MM.1S (cell line): ENCODE measurements at regions not wholly inside any gene's neighbourhood (a gene's known extent, or its start where the extent isn't known, plus 50 kb on each side); places are given as distances from the start of the nearest gene placed in this dataset.

Experiments
- DNase-seq: peaks from one replicate; pipeline ENCODE4 v3.0.0-alpha.2; 2015
- H2AFZ ChIP-seq: fragments of 300-600 bp; sonication (generic); 2 replicates; pipeline ENCODE4 v1.6.0; 2016; ENCODE audit warnings: antibody characterized with exemption, low read length
- H3F3A ChIP-seq: fragments of 300-600 bp; sonication (generic); 2 replicates; pipeline ENCODE4 v1.6.1; 2016; ENCODE audit warnings: mild to moderate bottlenecking, antibody characterized with exemption, low read length, moderate library complexity, mixed read lengths; ENCODE audit not compliant: insufficient read depth
- H3K27ac ChIP-seq: fragments of 300-600 bp; sonication (generic); 2 replicates; pipeline ENCODE4 v1.5.1; 2016; ENCODE audit warnings: mild to moderate bottlenecking, low read length
- H3K27me3 ChIP-seq: fragments of 300-600 bp; sonication (generic); replicated peaks from 2 replicates; pipeline ENCODE4 v1.6.0; 2016; ENCODE audit warnings: low read length; ENCODE audit not compliant: insufficient read depth
- H3K36me3 ChIP-seq: fragments of 300-600 bp; sonication (generic); replicated peaks from 2 replicates; pipeline ENCODE4 v1.6.1; 2016; ENCODE audit warnings: mild to moderate bottlenecking, low read length, mixed read lengths; ENCODE audit not compliant: insufficient read depth
- H3K4me1 ChIP-seq: fragments of 300-600 bp; sonication (generic); 2 replicates; pipeline ENCODE4 v1.6.1; 2016; ENCODE audit warnings: low read length, mixed read lengths
- H3K4me2 ChIP-seq: fragments of 300-600 bp; sonication (generic); 2 replicates; pipeline ENCODE4 v1.6.0; 2016; ENCODE audit warnings: low read depth, low read length
- H3K4me3 ChIP-seq: fragments of 300-600 bp; sonication (generic); 2 replicates; pipeline ENCODE4 v1.5.1; 2016; ENCODE audit warnings: low read length, mixed read lengths
- H3K79me2 ChIP-seq: fragments of 300-600 bp; sonication (generic); 2 replicates; pipeline ENCODE4 v1.6.1; 2016; ENCODE audit warnings: mixed run types, low read length, mixed read lengths
- H3K9ac ChIP-seq: fragments of 300-600 bp; sonication (generic); 2 replicates; pipeline ENCODE4 v1.6.1; 2016; ENCODE audit warnings: low read length, mixed read lengths
- H3K9me2 ChIP-seq: fragments of 300-600 bp; sonication (generic); replicated peaks from 2 replicates; pipeline ENCODE4 v1.6.1; 2016; ENCODE audit warnings: mild to moderate bottlenecking, low read length, mixed read lengths; ENCODE audit not compliant: insufficient read depth
- H3K9me3 ChIP-seq: fragments of 300-600 bp; sonication (generic); replicated peaks from 2 replicates; pipeline ENCODE4 v1.6.1; 2016; ENCODE audit warnings: mild to moderate bottlenecking, low read length, mixed read lengths; ENCODE audit not compliant: insufficient read depth
- H4K20me1 ChIP-seq: fragments of 300-600 bp; sonication (generic); 2 replicates; pipeline ENCODE4 v1.6.1; 2016; ENCODE audit warnings: mild to moderate bottlenecking, low read length, moderate library complexity, mixed read lengths; ENCODE audit not compliant: insufficient read depth
- EZH2 ChIP-seq: fragments of 300-600 bp; sonication (generic); optimal IDR thresholded peaks from 2 replicates; pipeline ENCODE3; 2017; ENCODE audit warnings: low read depth, mild to moderate bottlenecking, antibody characterized with exemption, low read length, mixed read lengths
- EZH2phosphoT487 ChIP-seq: fragments of 300-600 bp; sonication (generic); IDR thresholded peaks from 2 replicates; pipeline ENCODE4 v1.6.1; 2018; ENCODE audit warnings: antibody characterized with exemption, low read length
- TF ChIP-seq, protein P1 (sequence below): fragments of 300-600 bp; sonication (generic); IDR thresholded peaks from 2 replicates; pipeline ENCODE4 v1.5.1; 2016; ENCODE audit warnings: antibody characterized with exemption, low read length, mixed read lengths

DNA sequence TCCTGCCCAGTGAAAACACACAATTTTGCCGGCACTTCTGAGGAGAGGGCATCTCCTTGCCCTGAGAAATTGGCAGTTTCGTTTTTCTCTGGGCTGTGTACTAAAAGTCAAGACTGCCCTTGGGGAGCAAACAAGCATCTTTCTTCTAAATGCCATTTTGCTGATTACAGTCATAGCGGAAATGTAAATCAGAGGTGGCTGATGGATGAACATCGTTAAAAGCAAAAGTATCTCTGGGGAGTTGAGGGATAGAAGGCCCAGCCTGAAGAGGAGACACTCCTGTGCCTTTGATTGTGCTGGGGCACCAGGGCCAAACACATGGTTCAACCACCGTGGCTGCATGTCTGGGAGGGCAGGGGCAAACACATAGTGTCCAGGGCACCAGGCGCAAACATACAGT is 49.8 kb downstream of the ABCC12 start:
- no peaks in the 10 kb centered on the region for H4K20me1 ChIP-seq
- H3K9me3 ChIP-seq: no peaks in the 10 kb centered on the region
- no peaks in the 10 kb centered on the region for H3K79me2 ChIP-seq
- no peaks in the 10 kb centered on the region for H3K27me3 ChIP-seq
- no peak overlapping the region for H3K4me3 ChIP-seq
- H3K4me1 ChIP-seq: no peaks in the 10 kb centered on the region
- H2AFZ ChIP-seq: no peak overlapping the region
- H3K27ac ChIP-seq: no peak overlapping the region
- no peak overlapping the region for H3K9ac ChIP-seq
- H3K4me2 ChIP-seq: no peak overlapping the region
- H3F3A ChIP-seq: no peaks in the 10 kb centered on the region
- no peak for DNase-seq
- no peak for TF ChIP-seq EZH2
- no peak for TF ChIP-seq EZH2phosphoT487
- TF ChIP-seq, protein P1, sequence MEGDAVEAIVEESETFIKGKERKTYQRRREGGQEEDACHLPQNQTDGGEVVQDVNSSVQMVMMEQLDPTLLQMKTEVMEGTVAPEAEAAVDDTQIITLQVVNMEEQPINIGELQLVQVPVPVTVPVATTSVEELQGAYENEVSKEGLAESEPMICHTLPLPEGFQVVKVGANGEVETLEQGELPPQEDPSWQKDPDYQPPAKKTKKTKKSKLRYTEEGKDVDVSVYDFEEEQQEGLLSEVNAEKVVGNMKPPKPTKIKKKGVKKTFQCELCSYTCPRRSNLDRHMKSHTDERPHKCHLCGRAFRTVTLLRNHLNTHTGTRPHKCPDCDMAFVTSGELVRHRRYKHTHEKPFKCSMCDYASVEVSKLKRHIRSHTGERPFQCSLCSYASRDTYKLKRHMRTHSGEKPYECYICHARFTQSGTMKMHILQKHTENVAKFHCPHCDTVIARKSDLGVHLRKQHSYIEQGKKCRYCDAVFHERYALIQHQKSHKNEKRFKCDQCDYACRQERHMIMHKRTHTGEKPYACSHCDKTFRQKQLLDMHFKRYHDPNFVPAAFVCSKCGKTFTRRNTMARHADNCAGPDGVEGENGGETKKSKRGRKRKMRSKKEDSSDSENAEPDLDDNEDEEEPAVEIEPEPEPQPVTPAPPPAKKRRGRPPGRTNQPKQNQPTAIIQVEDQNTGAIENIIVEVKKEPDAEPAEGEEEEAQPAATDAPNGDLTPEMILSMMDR: no peak
- H3K9me2 ChIP-seq: no peaks in the 10 kb centered on the region
- H3K36me3 ChIP-seq: no peaks in the 10 kb centered on the region

DNA sequence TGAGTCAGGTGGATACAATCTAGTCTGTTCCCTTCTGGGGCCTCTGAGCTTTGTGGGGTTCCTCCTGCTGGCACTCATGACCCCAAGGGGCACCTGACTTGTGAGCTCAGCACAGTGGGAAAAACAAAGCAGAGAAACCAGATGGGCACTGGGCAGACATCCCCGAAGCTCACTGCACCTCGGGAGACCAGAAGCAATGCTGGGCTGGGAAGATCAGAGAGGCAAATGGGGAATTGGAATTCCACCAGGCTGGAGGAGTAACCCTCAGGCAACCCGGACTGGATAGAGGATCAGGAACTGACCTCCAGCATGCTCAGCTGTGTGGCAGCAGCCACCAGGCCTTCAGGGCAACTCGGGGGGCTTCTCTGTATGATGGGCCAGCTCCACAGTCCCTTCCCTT is 50.3 kb downstream of the ABCC12 start:
- TF ChIP-seq, protein P1: no peak
- TF ChIP-seq EZH2: no peak
- no peak for TF ChIP-seq EZH2phosphoT487
- no peaks in the 10 kb centered on the region for H3K79me2 ChIP-seq
- H3K36me3 ChIP-seq: no peaks in the 10 kb centered on the region
- DNase-seq: no peak
- no peak overlapping the region for H3K4me3 ChIP-seq
- H3K27ac ChIP-seq: no peak overlapping the region
- no peaks in the 10 kb centered on the region for H3F3A ChIP-seq
- no peaks in the 10 kb centered on the region for H3K27me3 ChIP-seq
- H3K4me2 ChIP-seq: no peak overlapping the region
- no peak overlapping the region for H2AFZ ChIP-seq
- no peaks in the 10 kb centered on the region for H3K4me1 ChIP-seq
- no peak overlapping the region for H3K9ac ChIP-seq
- H3K9me2 ChIP-seq: no peaks in the 10 kb centered on the region
- H4K20me1 ChIP-seq: no peaks in the 10 kb centered on the region
- no peaks in the 10 kb centered on the region for H3K9me3 ChIP-seq

DNA sequence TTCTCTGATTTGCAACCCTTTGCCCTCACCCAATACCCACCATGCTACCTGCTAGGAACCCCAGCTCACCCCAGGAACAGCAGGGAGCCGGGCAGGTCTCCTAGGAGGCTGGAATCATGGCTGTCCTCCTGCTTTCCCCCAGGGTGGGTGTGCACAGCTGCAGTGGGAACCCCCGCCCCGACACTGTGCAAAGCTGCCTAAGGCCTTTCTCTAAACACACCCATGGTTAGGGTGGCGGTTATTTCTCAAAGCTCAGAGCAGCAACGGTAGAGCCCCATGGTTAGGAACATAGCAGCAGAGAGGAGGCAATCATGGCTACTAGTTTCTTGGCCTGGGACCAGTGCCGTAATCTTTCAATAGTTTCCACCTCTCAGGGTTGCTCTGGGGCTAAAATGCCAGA is 52.2 kb downstream of the ABCC12 start:
- Histone ChIP-seq H3K4me3 (no peak overlapping the region), H3K36me3 (no peaks in the 10 kb centered on the region), H2AFZ (no peak overlapping the region), H3K4me1 (no peaks in the 10 kb centered on the region), H3K9me3 (no peaks in the 10 kb centered on the region), H3K27me3 (no peaks in the 10 kb centered on the region), H3K27ac (no peak overlapping the region), H3K4me2 (no peak overlapping the region), H3K9ac (no peak overlapping the region), H4K20me1 (no peaks in the 10 kb centered on the region), H3K9me2 (no peaks in the 10 kb centered on the region), H3K79me2 (no peaks in the 10 kb centered on the region), H3F3A (no peaks in the 10 kb centered on the region)
- TF ChIP-seq EZH2phosphoT487 (no peak), EZH2 (no peak)
- TF ChIP-seq, protein P1: no peak
- no peak for DNase-seq
